WI38 (cell line): ENCODE measurements at regions not wholly inside any gene's neighbourhood (a gene's known extent, or its start where the extent isn't known, plus 50 kb on each side); places are given as distances from the start of the nearest gene placed in this dataset.

Experiments
- H3K4me3 ChIP-seq: 2 replicates; pipeline ENCODE4 v1.5.1; 2011; ENCODE audit warnings: low read depth, mild to moderate bottlenecking, control low read depth, low read length
- CTCF ChIP-seq: IDR thresholded peaks from 2 replicates; pipeline ENCODE4 v1.5.1; 2012; ENCODE audit warnings: low read depth, mild to moderate bottlenecking, control low read depth, low read length

DNA sequence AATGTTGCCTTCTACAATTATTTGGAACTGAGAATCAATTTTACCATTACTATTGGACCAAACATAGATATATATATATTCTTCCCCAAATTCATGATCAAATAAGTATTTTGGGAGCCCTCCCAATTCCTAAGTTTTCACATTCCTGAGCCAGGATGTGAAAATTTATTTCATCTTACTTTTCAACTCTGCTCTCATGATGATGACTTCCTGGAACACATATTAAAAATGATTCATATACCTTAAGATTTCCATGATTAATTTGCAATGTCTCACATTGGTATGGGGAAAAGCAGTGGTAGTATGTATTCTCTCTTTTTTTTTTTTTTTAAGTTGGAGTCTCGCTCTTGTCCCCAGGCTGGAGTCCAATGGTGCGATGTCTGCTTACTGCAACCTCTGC is 596.1 kb upstream of the ZEB2 start:
- H3K4me3 ChIP-seq = no peak overlapping the region
- no peak for TF ChIP-seq CTCF

GRCh38 chr2:145114726-145115125 is 594.8 kb upstream of the ZEB2 start:
- no peak for TF ChIP-seq CTCF
- H3K4me3 ChIP-seq = no peak overlapping the region

DNA sequence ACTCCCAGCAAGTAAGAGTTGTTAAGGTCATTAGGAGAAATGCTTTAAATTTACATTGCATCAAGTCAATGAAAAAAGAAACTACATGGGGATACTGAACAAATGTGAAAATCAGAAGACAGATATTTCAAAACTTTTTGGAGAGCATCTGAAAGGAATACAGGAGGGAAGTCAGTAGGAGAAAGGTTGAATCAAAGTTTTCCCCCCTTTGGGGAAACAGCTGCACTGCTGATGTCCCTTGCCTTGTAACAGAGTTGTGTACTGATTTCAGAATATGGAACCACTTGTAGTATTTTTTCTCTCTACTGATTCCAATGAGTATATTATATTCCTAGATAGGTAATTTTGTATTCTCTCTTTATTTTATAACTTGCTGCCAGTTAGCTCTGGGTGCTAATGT is 592.5 kb upstream of the ZEB2 start:
- TF ChIP-seq CTCF = no peak
- no peak overlapping the region for H3K4me3 ChIP-seq

- no peak for TF ChIP-seq CTCF
- H3K4me3 ChIP-seq = no peak overlapping the region
Observed at GRCh38 chr2:145110668-145111356, 590.9 kb upstream of the ZEB2 start.

DNA sequence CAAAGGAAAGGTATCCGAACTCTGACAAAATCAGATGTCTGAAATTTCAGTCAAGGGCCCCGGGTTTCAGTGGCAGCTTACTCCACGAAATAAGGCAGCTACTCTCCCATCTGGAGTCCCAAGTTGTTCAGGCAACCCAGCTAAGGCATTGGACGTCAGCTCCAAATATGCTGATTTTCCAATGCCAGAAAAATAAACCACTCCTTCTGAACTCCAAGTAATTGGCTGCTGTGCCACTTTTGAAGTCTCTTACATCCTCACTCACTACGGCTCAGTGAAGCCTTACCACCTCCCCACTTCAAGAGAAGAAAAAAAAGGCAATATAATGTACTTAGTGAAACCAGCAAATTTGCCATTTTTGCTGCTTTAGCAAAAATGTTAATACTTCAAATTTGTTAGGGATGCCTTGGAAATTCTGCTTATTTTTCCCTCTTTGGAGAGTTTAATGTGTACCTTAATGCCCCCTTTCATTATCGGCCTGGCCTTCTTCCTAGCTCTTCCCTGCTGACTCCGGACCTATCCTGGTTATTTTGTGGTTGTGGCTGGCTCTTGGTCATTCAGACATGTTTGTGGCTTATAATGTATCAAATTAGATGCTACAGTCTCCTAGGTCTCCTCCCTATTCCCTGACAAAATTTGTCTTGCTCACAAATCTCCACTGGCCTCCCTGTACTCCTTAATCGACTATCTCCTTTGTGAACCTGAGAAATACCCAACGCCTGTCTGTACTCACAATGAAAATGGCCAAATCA is 589.2 kb upstream of the ZEB2 start:
- H3K4me3 ChIP-seq = no peak overlapping the region
- TF ChIP-seq CTCF = no peak

DNA sequence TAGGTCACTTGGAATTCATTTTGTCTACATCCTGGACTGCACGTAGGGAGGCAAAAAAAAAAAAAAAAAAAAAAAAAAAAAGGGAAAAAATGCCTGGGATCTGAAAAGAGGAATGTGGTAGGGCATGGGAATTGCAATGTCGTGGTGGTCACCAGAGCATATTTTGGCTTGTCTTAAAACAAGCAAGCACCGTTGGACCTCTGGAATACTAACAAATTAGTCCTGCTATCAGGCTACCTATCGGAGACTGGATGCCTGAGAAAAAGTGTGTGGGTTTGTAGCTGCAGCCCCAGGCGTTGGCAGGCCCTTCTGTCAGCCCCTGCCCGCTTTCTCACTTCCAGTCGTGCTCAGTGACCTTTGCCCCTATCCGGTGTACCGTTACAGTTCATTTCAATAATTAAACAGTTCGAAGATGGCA is 588.5 kb upstream of the ZEB2 start:
- no peak overlapping the region for H3K4me3 ChIP-seq
- no peak for TF ChIP-seq CTCF

DNA sequence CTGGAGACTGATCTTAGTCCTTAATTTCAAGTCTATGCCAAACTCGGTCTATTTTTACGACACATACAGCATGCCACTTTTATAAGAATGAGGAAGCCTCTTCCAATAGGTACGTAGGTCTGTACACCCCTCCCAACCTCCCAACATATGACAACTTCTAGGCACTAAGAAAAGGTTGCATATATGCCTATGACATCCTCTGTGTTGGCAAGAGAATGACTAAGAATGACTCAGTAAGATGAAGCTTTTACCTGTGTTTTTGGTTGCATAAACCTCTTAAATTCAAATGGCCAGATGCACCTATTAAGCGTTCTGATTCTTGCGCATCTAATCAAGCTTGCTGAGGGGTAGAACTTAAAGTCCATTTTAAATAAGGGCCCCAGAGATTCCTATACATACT is 586.4 kb upstream of the ZEB2 start:
- TF ChIP-seq CTCF = no peak
- H3K4me3 ChIP-seq = no peak overlapping the region
